Small intestine (tissue), 7 donors: ENCODE measurements at regions not wholly inside any gene's neighbourhood (a gene's known extent, or its start where the extent isn't known, plus 50 kb on each side); places are given as distances from the start of the nearest gene placed in this dataset.

Experiments used
- DNase-seq, 2 donors: peaks; one replicate each; pipeline versions ENCODE4 v3.0.0 to v3.0.0-alpha.2; 2013
- FAIRE-seq: peaks from 2 replicates; lab custom pipeline; 2012; peaks lifted over from hg19 to GRCh38; lab: Jason Lieb, UNC
- H3K27ac ChIP-seq, 3 donors: one replicate each; pipeline ENCODE4 v1.5.1; 2013; ENCODE audit warnings: low read length in 2 of 3, mild to moderate bottlenecking in 2 of 3, control low read depth in 1 of 3, inconsistent platforms in 1 of 3, low read depth in 1 of 3, moderate library complexity in 1 of 3
- H3K27me3 ChIP-seq, 3 donors: one replicate each; pipeline ENCODE4 v1.6.1; 2013; ENCODE audit warnings: low read length in 3 of 3, inconsistent platforms in 1 of 3; ENCODE audit not compliant: control insufficient read depth in 3 of 3, insufficient read depth in 3 of 3
- H3K36me3 ChIP-seq, 3 donors: one replicate each; pipeline ENCODE4 v1.6.1; 2013; ENCODE audit warnings: low read length in 3 of 3, inconsistent platforms in 1 of 3, low read depth in 1 of 3, mild to moderate bottlenecking in 1 of 3, moderate library complexity in 1 of 3; ENCODE audit not compliant: control insufficient read depth in 3 of 3, insufficient read depth in 2 of 3
- H3K4me1 ChIP-seq, 3 donors: one replicate each; pipeline ENCODE4 v1.6.1; 2013; ENCODE audit warnings: low read length in 2 of 3, inconsistent platforms in 1 of 3, low read depth in 1 of 3, mild to moderate bottlenecking in 1 of 3, moderate library complexity in 1 of 3; ENCODE audit not compliant: control insufficient read depth in 3 of 3, insufficient read depth in 2 of 3
- H3K4me3 ChIP-seq, 3 donors: one replicate each; pipeline ENCODE4 v1.5.1; 2013; ENCODE audit warnings: low read length in 3 of 3, control low read depth in 1 of 3, inconsistent platforms in 1 of 3, low read depth in 1 of 3, mild to moderate bottlenecking in 1 of 3, moderate library complexity in 1 of 3
- H3K9me3 ChIP-seq, 2 donors: one replicate each; pipeline ENCODE4 v1.6.1; 2013; ENCODE audit warnings: low read depth in 1 of 2, low read length in 1 of 2; ENCODE audit not compliant: control insufficient read depth in 2 of 2, insufficient read depth in 1 of 2
- WGBS, 3 donors: extraction: QIAGEN DNeasy Blood & Tissue Kit; methylation state at CpG; one replicate each; pipeline ENCODE4 v1.1.7; 2013; 5-methylcytosine and 5-hydroxymethylcytosine counted together
- donor health status: healthy with polysubstance abuse.
- donor health status: control.
- donor health status: control.
- donor health status: Bipolar disorder and iron deficiency.
- donor health status: healthy.

DNA sequence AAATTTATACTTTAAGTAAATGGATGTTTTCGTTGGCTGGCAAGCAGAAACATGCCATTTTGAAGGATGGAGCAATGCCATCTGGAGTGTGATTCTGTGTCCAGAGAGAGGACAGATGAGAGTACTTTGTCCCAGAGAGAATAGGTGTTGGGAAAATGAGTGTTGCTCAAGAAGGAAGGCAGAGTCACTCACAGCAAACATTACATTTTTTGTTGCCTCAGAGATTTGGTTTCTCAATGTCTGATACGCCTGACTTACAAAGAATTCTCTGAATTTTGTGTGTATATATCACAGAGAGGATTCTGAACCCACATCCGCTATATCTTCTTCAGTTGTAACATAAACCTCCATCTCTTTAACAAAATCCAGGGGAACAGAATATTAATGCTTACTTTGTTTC is 102.8 kb upstream of the PCDH18 start:
- 66 to 72% (median 71%) methylated on average over 3 of the region's 3 CpGs for WGBS, 3 donors
- FAIRE-seq, result no peak
- no peaks in the 10 kb centered on the region for H3K36me3 ChIP-seq

DNA sequence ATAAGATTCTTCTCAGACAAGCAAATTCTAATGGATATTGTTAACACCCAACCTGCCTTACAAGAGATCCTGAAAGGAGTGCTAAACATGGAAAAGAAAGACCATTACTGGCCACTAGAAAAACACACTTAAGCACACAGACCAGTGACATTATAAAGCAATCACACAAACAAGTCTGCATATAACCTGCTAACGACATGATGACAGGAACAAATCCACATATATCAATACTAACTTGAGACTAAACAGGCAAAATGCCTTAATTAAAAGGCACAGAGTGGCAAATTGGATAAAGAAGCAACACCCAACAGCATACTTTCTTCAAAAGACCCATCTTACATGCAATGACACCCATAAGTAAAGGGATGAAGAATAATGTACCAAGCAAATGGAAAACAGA is 100.5 kb upstream of the PCDH18 start:
- Histone ChIP-seq H3K27me3 (no peaks in the 10 kb centered on the region), H3K4me1 (no peaks in the 10 kb centered on the region), H3K36me3 (no peaks in the 10 kb centered on the region), H3K9me3 (peaks cover 0 to 5% of the 10 kb centered on the region in 2 donors), H3K27ac (no peak overlapping the region), H3K4me3 (no peak overlapping the region)
- no peak for DNase-seq
- WGBS, 3 donors, result 50 to 78% (median 57%) methylated on average over 1 of the region's 1 CpG
- FAIRE-seq, result no peak

More for the DNA sequence above, 102.8 kb upstream of the PCDH18 start:
- peaks cover 0 to 5% of the 10 kb centered on the region in 2 donors for H3K9me3 ChIP-seq
- H3K4me1 ChIP-seq, result no peaks in the 10 kb centered on the region
- H3K4me3 ChIP-seq, result no peak overlapping the region
- no peak overlapping the region for H3K27ac ChIP-seq
- no peaks in the 10 kb centered on the region for H3K27me3 ChIP-seq
- no peak for DNase-seq

DNA sequence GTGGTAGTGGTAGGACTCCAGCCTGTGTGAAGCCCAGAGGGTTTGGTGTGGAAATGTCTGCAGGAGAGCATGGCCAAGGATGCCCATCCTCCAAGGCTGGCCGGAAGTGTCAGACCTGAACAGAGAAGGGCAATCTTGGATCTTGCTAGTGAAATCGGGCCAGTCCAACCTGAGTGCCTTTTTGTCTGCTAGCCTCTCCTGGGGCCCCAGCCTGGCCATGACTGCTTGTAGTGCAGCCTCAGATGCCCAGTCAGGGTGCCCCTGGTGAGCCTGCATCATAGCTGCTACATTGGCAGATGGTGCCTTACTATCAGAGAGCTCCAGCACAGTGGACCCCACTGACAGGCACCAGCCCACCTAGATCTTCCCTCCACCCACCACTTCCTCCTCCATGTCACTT is 99.3 kb upstream of the PCDH18 start:
- Histone ChIP-seq H3K4me3 (no peak overlapping the region), H3K27ac (no peak overlapping the region), H3K4me1 (no peaks in the 10 kb centered on the region), H3K9me3 (peaks cover 0 to 5% of the 10 kb centered on the region in 2 donors), H3K27me3 (no peaks in the 10 kb centered on the region), H3K36me3 (no peaks in the 10 kb centered on the region)
- no peak for DNase-seq
- no peak for FAIRE-seq
- 87 to 98% (median 89%) methylated on average over 2 of the region's 2 CpGs for WGBS, 3 donors

DNA sequence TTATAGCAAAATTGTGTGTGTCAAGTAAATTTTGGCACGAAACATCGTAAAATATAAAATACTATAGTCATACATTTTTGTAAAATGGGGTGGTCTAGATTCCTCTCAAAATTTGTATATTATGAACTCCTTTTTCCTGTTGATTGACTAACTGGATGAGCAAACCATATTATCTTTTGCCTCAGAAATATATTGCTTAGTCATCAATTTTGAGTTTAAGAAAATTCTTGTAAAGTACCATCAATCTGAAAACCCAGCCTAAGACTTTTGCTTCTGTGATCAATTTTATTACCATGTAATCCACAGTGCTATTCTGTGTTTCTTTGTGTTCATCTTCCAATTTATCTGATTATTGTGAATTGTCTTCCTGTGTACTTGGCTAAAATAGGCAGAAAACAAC is 98.0 kb upstream of the PCDH18 start:
- 95 to 96% (median 96%) methylated on average over 2 of the region's 2 CpGs for WGBS, 3 donors
- FAIRE-seq, result no peak

GRCh38 chr4:137627739-137628460 is 95.6 kb upstream of the PCDH18 start:
- Histone ChIP-seq H3K36me3 (no peaks in the 10 kb centered on the region), H3K4me3 (no peak overlapping the region), H3K4me1 (no peaks in the 10 kb centered on the region), H3K27me3 (no peaks in the 10 kb centered on the region), H3K9me3 (peaks cover 0 to 5% of the 10 kb centered on the region in 2 donors), H3K27ac (no peak overlapping the region)
- DNase-seq (no peak), FAIRE-seq (no peak)
- WGBS, 3 donors, result 15 to 58% (median 38%) methylated on average over 2 of the region's 2 CpGs

More for the DNA sequence above, 98.0 kb upstream of the PCDH18 start:
- no peak overlapping the region for H3K27ac ChIP-seq
- no peaks in the 10 kb centered on the region for H3K27me3 ChIP-seq
- peaks cover 0 to 5% of the 10 kb centered on the region in 2 donors for H3K9me3 ChIP-seq
- no peak for DNase-seq
- no peaks in the 10 kb centered on the region for H3K4me1 ChIP-seq
- H3K4me3 ChIP-seq, result no peak overlapping the region
- no peaks in the 10 kb centered on the region for H3K36me3 ChIP-seq

DNA sequence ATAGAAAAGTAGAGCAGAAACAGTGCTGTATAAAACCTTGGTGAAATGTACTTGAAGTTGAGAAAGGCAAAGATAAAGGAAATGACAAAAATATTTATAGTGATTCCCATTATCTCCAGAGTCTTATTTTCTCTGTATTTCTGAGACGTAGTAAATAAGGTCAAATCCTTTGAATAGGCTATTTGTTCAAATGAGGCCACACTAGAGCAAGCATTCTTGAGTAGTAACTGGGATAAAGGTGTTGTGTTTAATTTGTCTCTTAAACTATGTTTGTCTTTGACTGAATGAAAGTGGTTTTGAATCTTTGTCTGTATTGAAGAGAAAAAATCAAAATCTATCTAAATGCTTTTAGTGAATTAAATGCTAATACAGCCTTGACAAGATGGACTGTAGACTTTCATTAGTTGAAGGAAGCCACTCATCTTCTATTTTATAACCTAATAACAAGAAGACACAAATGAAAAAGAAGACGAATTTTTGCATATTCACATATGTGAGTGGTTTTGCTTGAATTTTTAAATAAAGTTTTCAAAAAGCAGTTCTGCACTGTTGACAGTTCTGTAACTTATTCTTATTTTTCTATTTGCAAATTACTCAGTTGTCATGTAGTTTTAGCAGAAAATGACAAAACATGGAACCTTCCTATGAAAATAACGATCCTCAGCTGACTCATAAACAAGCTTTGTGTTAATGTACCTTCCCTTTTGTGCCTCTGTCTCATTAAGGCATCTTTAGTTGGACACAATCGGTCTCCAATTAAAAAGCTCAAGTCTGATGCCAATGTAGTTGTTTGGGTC is 94.8 kb upstream of the PCDH18 start:
- no peak for FAIRE-seq
- Histone ChIP-seq H3K4me3 (no peak overlapping the region), H3K36me3 (no peaks in the 10 kb centered on the region), H3K4me1 (no peaks in the 10 kb centered on the region), H3K9me3 (peaks cover 0 to 4% of the 10 kb centered on the region in 2 donors), H3K27me3 (no peaks in the 10 kb centered on the region), H3K27ac (no peak overlapping the region)
- no peak for DNase-seq
- 59 to 80% (median 62%) methylated on average over 4 of the region's 4 CpGs for whole genome bisulfite sequencing, 3 donors

DNA sequence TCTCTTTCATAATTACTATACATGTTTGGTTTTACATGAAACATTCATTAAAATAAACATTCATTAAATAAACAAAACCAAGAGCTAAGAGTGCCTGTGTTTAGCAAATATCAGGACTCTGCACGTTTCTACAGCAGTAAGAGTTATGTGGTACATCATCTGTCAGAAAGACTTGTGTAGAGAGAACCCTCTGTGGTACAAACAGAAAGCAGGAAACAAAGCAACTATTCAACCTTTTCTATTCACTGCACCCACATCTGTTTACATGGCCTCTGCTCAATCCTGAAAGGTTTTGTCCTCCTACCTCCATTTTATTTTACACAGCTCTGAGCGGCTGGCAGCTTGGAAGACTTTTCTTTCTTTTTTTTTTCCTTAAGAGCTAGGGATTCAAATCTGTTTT is 90.7 kb upstream of the PCDH18 start:
- WGBS, 3 donors, result 29 to 40% (median 30%) methylated on average over 2 of the region's 2 CpGs
- no peaks in the 10 kb centered on the region for H3K9me3 ChIP-seq
- no peaks in the 10 kb centered on the region for H3K27me3 ChIP-seq
- no peak overlapping the region for H3K27ac ChIP-seq
- FAIRE-seq, result no peak
- H3K4me3 ChIP-seq, result no peak overlapping the region
- no peaks in the 10 kb centered on the region for H3K4me1 ChIP-seq
- no peak for DNase-seq
- no peaks in the 10 kb centered on the region for H3K36me3 ChIP-seq

DNA sequence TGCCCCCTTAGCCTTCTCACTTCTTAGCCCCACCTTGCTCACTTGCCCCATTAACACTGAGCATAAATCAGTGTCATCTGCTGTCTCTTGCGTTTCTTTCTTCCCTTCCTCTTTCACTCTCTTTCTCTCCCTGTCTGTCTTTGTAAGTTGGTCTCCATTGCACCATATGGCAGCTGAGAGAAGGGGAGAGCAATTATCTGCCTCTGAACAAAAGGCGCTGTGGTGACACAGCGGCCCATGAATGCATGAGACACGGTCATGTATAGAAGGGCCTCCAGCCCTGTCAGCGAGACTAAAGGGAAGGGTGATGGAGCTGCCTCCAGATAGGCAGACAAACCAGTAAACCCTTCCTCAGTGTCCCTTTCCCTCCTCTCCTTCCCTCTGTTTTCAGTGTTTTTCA is 88.8 kb upstream of the PCDH18 start:
- 68 to 75% (median 72%) methylated on average over 5 of the region's 5 CpGs for WGBS, 3 donors
- Histone ChIP-seq H3K27me3 (no peaks in the 10 kb centered on the region), H3K4me3 (no peak overlapping the region), H3K36me3 (no peaks in the 10 kb centered on the region), H3K4me1 (no peaks in the 10 kb centered on the region), H3K9me3 (no peaks in the 10 kb centered on the region), H3K27ac (no peak overlapping the region)
- DNase-seq, result no peak
- FAIRE-seq, result no peak
